Stimulated activated CD8-positive, alpha-beta memory T cell treated with anti-CD3 and anti-CD28 coated beads, Interleukin-15, amount 100 ng/mL, for 48 hours (primary cell): ENCODE measurements at regions not wholly inside any gene's neighbourhood (a gene's known extent, or its start where the extent isn't known, plus 50 kb on each side); places are given as distances from the start of the nearest gene placed in this dataset.

ENCODE experiments used
- DNase-seq, 2 donors: peaks; one replicate each; pipeline ENCODE4 v3.0.0-alpha.2; 2020; ENCODE audit warnings: low read depth in 2 of 2

- DNase-seq = no peak
These were observed 319.5 kb upstream of the CHAC2 start for GRCh38 chr2:53448086-53448485.

GRCh38 chr2:53445383-53446070 lies 322.1 kb upstream of the CHAC2 start:
- peak in 1 of 2 donors; percentile 1 for DNase-seq

- DNase-seq = no peak
These were observed 324.8 kb upstream of the CHAC2 start for GRCh38 chr2:53442783-53443182.

- DNase-seq = no peak
These were observed 325.5 kb upstream of the CHAC2 start for GRCh38 chr2:53442093-53442492.

GRCh38 chr2:53438692-53439091 lies 328.9 kb upstream of the CHAC2 start:
- DNase-seq = no peak

- DNase-seq = no peak
These were observed 329.5 kb upstream of the CHAC2 start for GRCh38 chr2:53438100-53438499.

- no peak for DNase-seq
These were observed 330.2 kb upstream of the CHAC2 start for GRCh38 chr2:53437371-53437770.

- no peak for DNase-seq
These were observed 330.7 kb upstream of the CHAC2 start for GRCh38 chr2:53436882-53437281.

GRCh38 chr2:53435610-53436009 lies 332.0 kb upstream of the CHAC2 start:
- DNase-seq = no peak

- no peak for DNase-seq
These were observed 333.1 kb upstream of the CHAC2 start for GRCh38 chr2:53434466-53434865.

GRCh38 chr2:53432936-53433335 lies 334.7 kb upstream of the CHAC2 start:
- no peak for DNase-seq

GRCh38 chr2:53429901-53430300 lies 337.7 kb upstream of the CHAC2 start:
- DNase-seq = no peak

GRCh38 chr2:53424902-53425301 lies 342.7 kb upstream of the CHAC2 start:
- DNase-seq = no peak

GRCh38 chr2:53423465-53423864 lies 344.1 kb upstream of the CHAC2 start:
- no peak for DNase-seq

- no peak for DNase-seq
These were observed 344.6 kb upstream of the CHAC2 start for GRCh38 chr2:53422979-53423378.

- DNase-seq = no peak
These were observed 350.2 kb upstream of the CHAC2 start for GRCh38 chr2:53417385-53417784.

GRCh38 chr2:53407363-53408080 lies 360.1 kb upstream of the CHAC2 start:
- DNase-seq = no peak

GRCh38 chr2:53403792-53404413 lies 363.7 kb upstream of the CHAC2 start:
- no peak for DNase-seq

GRCh38 chr2:53397085-53397484 lies 370.5 kb upstream of the CHAC2 start:
- DNase-seq = no peak

GRCh38 chr2:53381271-53381670 lies 386.3 kb upstream of the CHAC2 start:
- no peak for DNase-seq

- no peak for DNase-seq
These were observed 388.1 kb upstream of the CHAC2 start for GRCh38 chr2:53379547-53379946.

GRCh38 chr2:53378791-53379190 lies 388.8 kb upstream of the CHAC2 start:
- no peak for DNase-seq

- DNase-seq = no peak
These were observed 394.5 kb upstream of the CHAC2 start for GRCh38 chr2:53373126-53373525.
